ENCODE measurements at regions not wholly inside any gene's neighbourhood (a gene's known extent, or its start where the extent isn't known, plus 50 kb on each side); places are given as distances from the start of the nearest gene placed in this dataset.

DNA sequence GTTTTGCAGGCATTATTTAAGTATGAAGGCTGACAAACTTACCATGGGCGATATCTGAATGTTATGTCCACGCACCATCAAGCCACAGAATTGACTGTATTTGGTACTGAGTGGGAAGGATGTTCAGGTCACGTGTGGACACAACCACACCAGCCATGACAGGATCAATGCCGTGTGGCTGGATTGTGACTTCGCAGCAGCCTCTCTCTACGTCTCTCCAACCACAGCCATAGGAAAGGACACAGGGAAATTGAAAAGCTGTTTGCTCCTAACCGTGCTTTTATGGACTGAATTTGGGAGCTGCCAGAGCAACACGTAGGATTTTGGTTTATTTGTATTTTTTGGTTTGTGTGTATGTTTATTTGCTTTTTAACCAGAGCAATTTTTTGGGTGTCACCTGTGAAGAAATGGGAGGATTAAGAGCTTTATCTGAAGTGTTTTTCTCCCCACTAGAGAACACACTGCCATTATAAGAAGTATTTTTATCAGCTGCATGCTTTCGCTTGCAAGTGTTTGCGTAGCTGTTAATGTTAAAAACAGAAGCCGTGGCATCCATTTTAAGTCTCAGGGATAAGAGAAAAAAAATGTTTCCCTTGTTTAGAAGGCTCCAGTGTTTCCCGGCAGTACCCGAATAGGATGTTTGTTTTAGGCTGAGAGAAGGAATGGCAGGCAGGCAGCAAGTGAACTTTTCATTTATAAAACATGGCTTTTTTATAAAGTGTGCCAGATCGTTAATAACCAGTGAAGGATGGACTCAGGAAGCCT is 401.1 kb upstream of the NFE2L3 start:
- no peak for DNase-seq (ENCODE audit: low read depth, low spot score)

DNA sequence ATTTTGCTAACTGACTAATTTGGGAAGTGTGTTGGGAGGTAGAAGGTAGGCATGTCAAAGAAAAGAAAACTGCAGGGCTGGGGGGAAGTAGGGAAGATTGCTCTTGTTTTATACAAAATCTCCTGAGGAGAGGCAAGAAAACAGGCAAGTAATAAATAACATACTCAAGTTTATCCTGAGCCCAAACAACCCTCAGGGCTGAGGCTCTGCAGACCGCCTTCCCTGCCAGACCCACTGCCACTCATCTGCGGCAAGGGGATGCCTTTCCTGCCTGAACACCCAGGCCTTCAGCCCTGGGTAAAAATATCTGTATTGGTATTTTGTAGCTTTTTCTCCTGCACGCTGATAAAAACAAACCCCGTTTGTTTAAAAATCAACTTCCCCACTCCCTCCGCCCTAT is 399.8 kb upstream of the NFE2L3 start:
- DNase-seq (ENCODE audit: low read depth, low spot score) = no peak

DNA sequence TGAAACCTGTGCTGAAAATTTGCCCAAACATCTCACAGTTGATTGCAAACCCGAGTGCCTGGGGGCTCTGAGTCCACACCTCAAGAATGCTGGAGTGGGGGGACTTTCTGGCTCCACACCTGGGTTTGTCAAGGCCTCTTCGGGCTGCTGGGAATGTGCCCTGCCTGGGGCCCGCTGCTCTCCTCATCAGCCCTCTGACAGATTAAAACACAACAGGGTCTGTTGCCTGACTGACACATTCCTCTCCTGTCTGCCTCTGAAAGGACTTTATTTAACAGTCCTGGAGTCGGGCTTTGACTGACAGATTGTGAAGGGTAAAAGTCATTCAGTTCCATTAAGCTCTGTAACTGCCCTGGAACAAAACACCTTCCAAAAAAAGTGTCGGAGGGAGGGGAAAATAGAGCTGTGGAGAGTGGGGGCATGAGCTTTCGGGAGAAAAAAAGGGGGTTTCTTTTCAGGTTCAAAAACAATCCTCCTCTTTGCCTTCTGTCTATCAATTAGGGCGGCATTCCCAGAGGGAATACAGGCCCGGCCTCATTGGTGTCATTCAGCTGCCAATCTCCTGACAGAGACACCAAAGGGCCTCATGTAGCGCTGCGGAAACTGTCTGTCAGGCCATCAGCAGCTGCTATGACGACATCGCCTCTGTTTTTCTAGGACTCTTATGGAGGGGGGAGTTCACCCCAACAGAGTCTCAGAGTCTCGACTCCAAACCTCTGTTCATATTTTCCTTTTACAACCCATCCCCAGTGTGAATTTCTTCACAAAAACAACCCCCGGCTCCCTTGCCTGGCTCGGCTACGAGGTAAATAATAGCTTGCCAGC is 398.8 kb upstream of the NFE2L3 start:
- DNase-seq (ENCODE audit: low read depth, low spot score) = no peak

DNA sequence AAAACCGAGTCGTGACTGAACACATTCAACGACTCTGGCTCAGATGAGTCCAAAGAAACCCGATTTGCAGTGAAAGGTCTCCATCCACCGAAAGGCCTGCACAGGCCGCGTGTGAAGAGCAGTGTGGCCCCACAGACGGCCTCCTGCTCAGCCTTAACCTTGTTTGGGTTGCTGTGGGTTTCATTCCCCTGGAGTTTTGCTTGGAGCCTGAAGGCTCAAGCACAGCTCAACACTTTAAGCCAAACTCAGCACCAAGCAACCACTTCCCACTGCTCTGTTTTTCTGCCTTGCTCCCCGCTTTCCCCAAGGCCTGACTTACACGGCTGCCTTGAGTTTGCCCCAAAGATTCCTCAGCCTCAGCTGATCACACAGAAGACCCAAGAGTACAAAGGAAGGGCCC is 398.2 kb upstream of the NFE2L3 start:
- no peak for DNase-seq (ENCODE audit: low read depth, low spot score)

DNA sequence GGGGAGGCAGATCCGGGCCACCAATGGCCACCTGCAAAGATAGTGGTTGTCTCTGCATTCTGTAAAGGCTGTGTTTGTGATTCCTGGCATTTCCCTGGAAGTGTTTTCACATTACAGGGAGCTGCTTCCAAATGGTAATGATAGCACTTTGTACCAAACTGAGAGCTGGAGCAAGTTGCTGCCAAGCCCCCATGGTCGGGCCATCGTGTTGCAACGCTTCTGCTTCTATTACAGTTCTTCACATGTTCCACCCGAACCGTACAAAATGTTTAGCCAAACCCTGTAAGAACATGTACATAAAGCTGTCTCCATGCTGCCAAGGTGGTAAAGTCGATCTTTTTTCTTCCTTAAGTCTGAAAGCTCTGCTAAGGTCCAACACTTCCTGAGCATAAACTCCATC is 397.7 kb upstream of the NFE2L3 start:
- DNase-seq (ENCODE audit: low read depth, low spot score) = no peak

DNA sequence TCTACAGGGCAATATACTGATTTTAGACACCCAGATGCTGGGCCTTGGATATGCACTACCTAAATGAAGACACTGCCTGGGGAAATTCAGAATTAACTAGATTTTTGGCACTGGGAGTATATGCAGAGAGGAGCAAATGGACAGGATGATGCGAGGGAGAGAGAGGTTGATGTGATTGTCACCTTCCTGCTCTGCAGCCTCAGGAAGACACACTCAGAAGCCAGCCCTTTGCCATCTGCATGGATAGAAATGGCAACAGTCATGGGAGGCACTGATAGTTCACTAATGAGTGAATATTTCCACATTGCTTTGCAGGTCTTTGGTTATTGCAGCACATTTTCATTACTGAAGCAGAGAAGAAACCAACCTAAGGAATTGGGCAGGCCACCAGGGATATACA is 397.2 kb upstream of the NFE2L3 start:
- no peak for DNase-seq (ENCODE audit: low read depth, low spot score)

DNA sequence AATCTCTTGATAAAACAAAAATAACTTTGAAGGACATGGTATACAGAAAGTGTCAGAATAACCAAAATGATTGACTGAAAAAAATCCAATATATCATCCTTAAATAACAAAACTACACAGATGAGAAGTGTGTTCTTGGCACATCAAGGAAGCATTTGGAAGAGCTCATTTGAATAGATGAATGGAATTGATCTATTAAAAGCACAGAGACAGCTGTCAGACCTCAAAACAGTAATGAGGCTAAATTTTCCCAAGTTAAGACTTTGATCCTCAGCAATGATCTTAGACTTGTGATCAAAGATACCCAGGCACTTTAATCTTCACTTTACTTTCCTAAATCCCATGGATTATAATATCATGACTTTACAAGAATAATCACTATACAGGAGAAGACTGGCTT is 395.4 kb upstream of the NFE2L3 start:
- DNase-seq (ENCODE audit: low read depth, low spot score) = no peak

DNA sequence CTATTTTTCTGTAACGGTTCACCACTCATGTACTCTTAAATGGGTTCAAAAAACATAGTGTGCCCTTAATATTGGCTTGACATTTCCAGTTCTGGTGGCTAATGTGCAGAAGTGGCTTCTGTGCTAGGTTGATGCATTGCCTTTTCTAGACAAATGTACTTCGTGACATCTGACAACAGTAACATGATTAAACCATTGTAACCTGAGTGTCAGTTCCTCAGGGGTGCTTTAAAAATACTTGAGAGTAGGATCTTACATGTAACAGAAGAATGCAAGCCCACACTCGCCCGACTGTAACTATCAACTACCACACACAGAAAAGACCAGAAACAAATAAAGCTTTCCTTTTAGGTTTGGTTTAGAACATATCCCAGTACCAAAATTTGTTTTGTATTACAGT is 393.4 kb upstream of the NFE2L3 start:
- no peak for DNase-seq (ENCODE audit: low read depth, low spot score)

DNA sequence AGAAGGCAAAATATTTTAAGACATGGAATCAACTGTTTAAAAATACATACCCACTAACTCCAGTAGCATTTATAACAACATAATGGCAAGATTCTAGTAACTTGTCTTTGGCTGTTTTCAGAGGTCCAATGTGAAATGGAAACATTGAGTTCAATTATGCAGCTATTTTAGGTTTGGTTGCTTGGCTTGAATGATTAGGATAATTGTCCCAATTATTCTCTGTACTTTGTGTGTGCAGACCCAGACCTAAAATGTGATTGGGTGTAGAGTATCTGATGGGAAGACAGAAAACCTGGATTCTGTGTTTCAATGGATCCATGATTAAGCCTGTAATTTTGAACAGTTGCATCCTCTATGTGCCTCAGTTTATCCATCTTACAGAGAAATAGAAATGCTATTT is 392.7 kb upstream of the NFE2L3 start:
- no peak for DNase-seq (ENCODE audit: low read depth, low spot score)

DNA sequence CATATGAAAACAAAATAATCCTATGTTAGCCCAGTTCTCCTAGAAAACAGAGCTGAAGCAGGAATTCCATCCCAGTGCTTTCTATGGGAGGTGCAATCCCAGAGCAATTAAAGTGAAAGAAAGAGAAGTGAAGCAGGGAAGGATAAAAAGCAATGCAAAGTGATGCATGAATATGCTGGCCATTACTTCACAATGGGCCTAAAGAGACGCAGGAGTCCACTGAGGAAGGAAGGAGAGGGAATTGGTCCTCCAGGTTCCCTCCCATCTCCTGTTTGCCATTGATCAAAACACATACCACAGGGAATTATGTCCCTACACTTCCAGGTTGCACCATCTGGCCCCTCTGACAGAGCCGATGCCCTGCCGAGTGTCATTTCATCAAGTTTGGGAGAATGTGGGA is 392.2 kb upstream of the NFE2L3 start:
- DNase-seq (ENCODE audit: low read depth, low spot score) = no peak

DNA sequence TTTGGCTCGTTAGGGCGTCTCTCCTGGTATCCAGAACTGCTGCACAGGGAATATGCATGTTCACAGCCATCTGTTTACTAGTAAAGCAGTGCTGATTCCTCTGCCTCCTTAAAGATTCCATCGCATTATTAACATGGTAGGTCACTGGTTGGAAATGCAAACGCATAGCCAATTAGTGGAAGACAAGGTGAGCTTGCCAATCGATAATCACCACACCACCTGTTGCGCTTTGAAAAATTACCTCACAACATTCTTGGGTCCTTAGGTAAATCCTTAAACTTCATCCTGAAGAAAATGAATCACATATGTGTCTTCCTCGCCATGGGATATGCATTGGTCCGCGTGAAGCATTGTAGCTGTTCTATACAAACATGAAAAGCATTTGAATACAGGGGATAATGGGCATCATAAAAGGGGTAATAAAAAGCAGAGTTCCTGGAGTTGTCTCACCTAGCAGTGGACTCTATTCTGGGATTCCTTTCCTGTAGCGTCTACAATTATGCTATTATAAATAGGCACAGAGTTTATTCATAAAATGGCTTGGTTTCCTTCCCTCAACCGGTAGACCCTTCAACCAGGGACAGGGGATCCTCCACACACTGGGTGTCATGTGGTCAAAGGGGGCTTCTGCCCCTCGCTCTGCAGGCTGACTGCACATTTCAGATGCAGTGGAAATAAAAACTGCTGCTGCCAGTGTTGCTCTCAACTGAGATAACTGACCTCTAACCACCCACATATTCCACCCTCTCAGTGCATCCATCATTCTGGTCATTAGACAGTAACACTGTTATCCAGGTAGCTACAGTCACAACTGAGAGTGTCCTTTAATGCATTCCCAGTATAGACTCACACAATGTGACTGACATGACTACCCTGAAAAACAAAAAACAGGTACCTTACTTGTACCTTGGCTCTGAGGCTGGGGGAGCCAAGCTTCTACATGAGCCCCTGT is 389.2 kb upstream of the NFE2L3 start:
- DNase-seq (ENCODE audit: low read depth, low spot score) = no peak

DNA sequence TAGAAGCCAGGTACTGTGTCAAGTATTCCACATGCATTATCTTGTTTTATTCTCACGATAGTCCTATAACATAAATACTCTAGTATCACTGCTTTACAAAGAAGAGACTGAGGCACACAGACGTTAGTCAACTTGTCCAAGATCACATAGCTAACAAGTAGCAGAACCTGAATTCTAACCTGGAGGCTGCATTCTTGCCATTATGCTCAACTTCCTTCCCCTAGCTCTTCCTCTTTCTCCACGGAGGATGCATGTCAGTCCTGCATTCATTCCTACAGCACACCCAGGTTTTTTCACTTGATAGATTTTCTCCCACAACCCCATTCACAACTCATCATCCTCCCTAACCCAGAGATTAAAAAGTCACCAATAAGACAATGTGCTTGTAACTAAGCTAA is 388.5 kb upstream of the NFE2L3 start:
- DNase-seq (ENCODE audit: low read depth, low spot score) = no peak

DNA sequence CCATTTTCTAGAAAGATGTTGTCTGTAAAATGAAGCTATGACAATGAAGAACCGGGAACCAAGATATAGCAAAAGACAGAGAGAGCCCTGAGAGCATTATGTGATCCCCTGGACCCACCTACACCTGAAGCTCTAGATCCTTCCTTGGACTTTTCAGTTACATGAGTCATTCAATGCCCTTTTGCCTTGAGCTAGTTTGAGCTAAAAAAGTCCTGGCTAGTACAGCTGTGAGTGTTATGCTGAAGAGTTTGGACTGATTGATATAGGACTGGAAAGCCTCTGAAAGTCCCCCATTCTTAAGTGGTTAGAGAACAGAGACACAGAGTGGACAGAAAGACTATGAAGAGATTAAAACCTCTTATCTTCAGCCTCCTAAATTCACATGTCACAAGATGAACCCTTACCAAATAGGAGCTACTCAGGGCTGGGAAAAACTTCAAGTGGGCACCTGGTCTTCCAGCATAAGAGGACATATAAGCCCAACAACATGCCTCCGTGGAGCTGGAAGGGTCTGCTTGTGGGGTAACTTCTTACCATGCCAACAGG is 386.8 kb upstream of the NFE2L3 start:
- no peak for DNase-seq (ENCODE audit: low read depth, low spot score)

DNA sequence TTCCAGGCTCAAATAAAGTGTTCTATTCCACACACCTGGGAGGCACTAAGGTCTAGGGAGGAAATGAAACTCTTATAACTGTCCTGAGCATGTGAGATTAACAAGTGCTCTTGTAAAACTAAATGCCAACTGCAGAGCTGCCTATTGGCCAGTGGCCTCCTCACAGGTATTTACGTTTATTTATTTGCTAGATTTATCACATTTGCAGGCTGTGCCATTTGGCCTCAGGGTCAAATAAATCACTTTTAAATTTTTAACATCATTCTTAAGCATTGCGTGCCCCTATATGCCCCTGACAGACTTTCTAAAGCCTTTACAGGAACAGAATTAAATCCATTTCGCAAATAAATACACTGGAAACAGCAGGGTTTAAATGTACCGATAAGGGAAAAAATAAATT is 381.8 kb upstream of the NFE2L3 start:
- DNase-seq (ENCODE audit: low read depth, low spot score) = no peak

DNA sequence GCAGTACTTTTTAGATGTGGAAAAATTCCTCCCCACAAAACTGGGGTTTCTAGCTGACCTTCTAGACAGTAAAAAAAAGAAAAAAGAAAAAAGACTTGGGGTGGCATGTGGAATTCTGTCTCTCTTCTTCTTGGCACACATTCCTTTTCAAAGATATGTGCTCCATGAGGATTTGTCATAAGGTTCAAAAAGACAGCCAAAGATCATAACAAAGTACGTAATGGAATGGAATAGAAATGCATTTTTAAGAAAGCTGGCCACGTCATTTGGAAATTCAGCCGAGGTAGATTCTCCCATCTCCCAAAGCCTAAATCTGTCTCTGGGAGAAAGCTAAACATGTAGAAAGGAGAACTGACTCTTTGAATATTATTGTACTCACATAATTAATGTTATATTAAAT is 381.3 kb upstream of the NFE2L3 start:
- no peak for DNase-seq (ENCODE audit: low read depth, low spot score)

DNA sequence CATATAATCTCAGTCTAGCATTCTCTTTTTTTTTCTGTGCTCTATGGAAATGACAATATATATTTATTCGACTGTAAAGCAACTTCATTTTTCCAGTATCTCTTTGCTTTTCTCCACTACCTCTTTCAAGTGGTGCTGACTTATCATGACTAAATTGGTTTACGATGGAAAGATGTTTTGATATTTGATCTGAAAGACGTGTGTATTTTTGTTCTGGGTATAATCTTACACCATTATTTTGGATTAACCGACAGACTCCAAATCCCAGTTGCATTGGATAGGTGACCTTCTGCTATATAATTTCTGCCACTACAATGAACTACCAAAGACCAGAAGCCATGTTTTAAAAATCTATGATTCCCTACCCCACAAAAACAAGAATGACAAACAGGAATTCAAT is 380.5 kb upstream of the NFE2L3 start:
- DNase-seq (ENCODE audit: low read depth, low spot score) = no peak

DNA sequence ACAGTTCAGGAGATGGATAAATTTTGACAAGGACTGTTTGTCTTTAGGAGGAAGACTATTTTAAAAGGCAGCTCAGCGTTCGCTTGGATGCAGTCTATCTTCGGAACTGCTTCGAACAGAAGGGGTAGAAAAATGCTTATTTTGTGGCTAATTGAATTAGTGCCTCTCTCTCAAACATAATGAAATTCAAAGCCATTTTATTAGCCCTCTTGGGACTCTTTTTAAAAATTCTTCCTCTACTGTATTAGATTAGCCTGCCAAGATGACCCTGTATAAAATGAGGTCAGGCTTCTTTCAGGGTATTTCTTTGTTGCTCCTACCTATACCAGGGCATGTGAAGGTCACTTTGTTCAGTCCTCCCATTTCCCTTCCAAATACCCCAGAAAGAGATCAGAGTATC is 379.2 kb upstream of the NFE2L3 start:
- no peak for DNase-seq (ENCODE audit: low read depth, low spot score)

DNA sequence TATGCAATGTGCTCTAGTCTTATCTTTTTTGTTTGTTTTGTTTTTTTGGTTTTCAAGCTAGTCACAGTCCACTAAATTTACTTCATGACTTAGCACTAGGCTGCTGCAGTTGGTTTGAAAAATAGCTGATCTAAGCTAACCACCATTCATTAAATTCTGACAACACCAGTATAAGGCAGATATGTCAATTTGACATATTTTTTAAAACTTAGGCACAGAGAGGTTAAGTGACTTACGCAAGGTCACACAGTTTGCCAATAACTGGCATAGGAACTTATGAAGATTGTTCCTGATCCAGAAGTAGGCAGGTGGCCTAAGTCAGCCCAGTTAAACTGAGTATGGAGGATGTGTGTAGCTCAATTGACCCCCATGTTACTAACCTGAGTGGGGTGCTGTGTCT is 377.3 kb upstream of the NFE2L3 start:
- no peak for DNase-seq (ENCODE audit: low read depth, low spot score)

DNA sequence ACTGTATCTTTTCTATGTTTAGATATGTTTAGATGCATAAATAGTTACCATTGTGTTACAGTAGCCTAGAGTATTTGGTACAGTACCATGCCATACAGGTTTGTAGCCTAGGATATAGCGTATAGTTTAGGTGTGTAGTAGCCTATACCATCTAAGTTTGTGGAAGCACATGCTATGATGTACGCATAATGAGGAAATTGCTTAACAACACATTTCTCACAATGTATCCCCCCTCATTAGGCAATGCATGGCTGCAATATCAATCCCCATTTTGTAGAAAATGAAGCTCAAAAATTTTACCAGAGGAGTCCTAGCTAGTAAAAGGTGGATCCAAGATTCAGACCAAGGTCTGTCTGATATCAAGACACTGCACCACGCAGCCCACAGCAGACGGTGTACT is 376.4 kb upstream of the NFE2L3 start:
- no peak for DNase-seq (ENCODE audit: low read depth, low spot score)

DNA sequence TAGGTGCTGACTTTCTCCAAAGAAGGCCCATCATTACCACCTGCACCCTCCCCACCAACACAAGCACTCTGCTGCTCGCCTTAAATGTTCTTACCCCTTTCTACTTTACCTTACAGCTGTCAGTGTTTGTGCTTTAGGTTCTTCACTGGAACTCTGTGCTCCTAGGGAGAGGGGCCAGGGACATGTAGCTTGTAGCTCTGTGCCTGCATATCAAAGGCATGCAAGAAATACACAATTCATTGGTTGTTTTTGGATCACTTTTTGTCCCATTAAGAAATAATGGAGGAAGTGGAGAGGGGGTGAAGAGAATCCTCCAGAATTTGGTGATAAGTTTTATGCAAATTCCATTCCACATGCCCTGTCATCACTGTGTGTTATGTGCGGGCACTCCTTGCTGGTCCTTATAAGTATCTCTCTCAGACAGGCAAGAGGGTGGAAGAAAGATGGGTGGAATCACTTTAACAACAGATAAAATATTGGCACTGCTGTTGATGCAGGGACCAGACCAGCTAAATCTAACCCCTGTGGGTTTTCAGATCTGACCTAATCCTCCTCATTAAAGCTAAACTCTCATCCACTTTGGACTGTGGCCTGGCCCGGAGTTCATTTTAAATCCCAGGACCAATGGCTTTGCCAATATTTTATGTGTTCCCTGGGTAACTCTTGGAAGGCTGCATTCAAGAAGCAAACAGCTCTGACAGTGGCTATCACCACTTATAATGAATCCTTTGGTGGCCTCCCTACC is 375.8 kb upstream of the NFE2L3 start:
- DNase-seq (ENCODE audit: low read depth, low spot score) = no peak

DNA sequence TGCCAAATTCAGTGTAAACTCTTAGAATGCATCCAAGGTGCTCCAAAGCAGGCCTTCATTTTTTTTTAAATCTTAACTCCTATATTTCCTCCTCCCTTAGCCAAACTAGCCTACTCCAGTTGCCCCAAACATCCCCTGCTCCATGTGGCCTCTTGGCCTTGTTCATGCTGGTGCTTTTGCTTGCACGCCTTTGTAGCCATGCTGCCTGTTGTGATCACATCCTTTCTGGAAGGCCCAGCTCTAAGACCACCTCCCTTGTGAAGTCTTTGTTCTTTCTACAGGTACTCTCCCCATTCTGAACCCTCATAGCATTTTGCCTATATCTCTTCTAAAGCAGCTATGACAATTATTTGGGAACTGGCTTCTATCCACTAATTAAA is 375.3 kb upstream of the NFE2L3 start:
- no peak for DNase-seq (ENCODE audit: low read depth, low spot score)

All from activated CD4-positive, CD25-positive, alpha-beta regulatory T cell treated with anti-CD3 and anti-CD28 coated beads, Interleukin-2, amount 50 U/mL, for 16 hours (primary cell).